ENCODE measurements at regions not wholly inside any gene's neighbourhood (a gene's known extent, or its start where the extent isn't known, plus 50 kb on each side); places are given as distances from the start of the nearest gene placed in this dataset.

GRCh38 chr7:41590986-41591385, 111.9 kb downstream of the INHBA start:
- TF ChIP-seq CTCF (IDR thresholded peaks at IDR 0.05) (no peak), POLR2A (IDR thresholded peaks at IDR 0.05) (no peak), POLR2AphosphoS5 (IDR thresholded peaks at IDR 0.05) (no peak)
